Activated naive CD8-positive, alpha-beta T cell treated with anti-CD3 and anti-CD28 coated beads, Interleukin-2, amount 50 U/mL, for 16 hours (primary cell): ENCODE measurements at regions not wholly inside any gene's neighbourhood (a gene's known extent, or its start where the extent isn't known, plus 50 kb on each side); places are given as distances from the start of the nearest gene placed in this dataset.
"Not testable (repeated sequence)": the region's sequence is repeated elsewhere in the genome, so short reads cannot be mapped to it uniquely, and the experiment has no call there.

ENCODE experiments used
- DNase-seq: peaks from one replicate; pipeline ENCODE4 v3.0.0-alpha.2; 2020; ENCODE audit warnings: low read depth, low spot score

- not testable (repeated sequence) for DNase-seq
Observed at GRCh38 chr4:102397056-102397455, 51.8 kb upstream of the SLC39A8 start.

GRCh38 chr4:102399021-102399420 lies 53.7 kb upstream of the SLC39A8 start:
- DNase-seq, result no peak

- DNase-seq, result no peak
Observed at GRCh38 chr4:102400898-102401297, 55.6 kb upstream of the SLC39A8 start.

- DNase-seq, result no peak
Observed at GRCh38 chr4:102402223-102402622, 56.9 kb upstream of the SLC39A8 start.

GRCh38 chr4:102403116-102403515 lies 57.8 kb upstream of the SLC39A8 start:
- DNase-seq, result no peak

GRCh38 chr4:102404431-102404969 lies 59.2 kb upstream of the SLC39A8 start:
- DNase-seq, result no peak

- DNase-seq, result no peak
Observed at GRCh38 chr4:102405821-102406401, 60.6 kb upstream of the SLC39A8 start.

GRCh38 chr4:102410884-102411283 lies 65.6 kb upstream of the SLC39A8 start:
- not testable (repeated sequence) for DNase-seq

GRCh38 chr4:102411408-102411807 lies 66.1 kb upstream of the SLC39A8 start:
- no peak for DNase-seq

- DNase-seq, result no peak
Observed at GRCh38 chr4:102416765-102417164, 71.5 kb upstream of the SLC39A8 start.

- no peak for DNase-seq
Observed at GRCh38 chr4:102420563-102421398, 75.5 kb upstream of the SLC39A8 start.

GRCh38 chr4:102422843-102423242 lies 77.6 kb upstream of the SLC39A8 start:
- DNase-seq, result no peak

- DNase-seq, result no peak
Observed at GRCh38 chr4:102423375-102423774, 77.8 kb upstream of the NFKB1 start.

GRCh38 chr4:102427371-102427998 lies 73.7 kb upstream of the NFKB1 start:
- no peak for DNase-seq

GRCh38 chr4:102428122-102428521 lies 73.0 kb upstream of the NFKB1 start:
- DNase-seq, result no peak

GRCh38 chr4:102429553-102429952 lies 71.6 kb upstream of the NFKB1 start:
- no peak for DNase-seq

- no peak for DNase-seq
Observed at GRCh38 chr4:102430461-102430910, 70.7 kb upstream of the NFKB1 start.

- no peak for DNase-seq
Observed at GRCh38 chr4:102431608-102431961, 69.6 kb upstream of the NFKB1 start.

- DNase-seq, result no peak
Observed at GRCh38 chr4:102437111-102437510, 64.0 kb upstream of the NFKB1 start.

GRCh38 chr4:102438396-102439235 lies 62.5 kb upstream of the NFKB1 start:
- no peak for DNase-seq

GRCh38 chr4:102439236-102439614 lies 61.9 kb upstream of the NFKB1 start:
- DNase-seq, result no peak

- no peak for DNase-seq
Observed at GRCh38 chr4:102439812-102440211, 61.3 kb upstream of the NFKB1 start.
